ENCODE measurements at regions not wholly inside any gene's neighbourhood (a gene's known extent, or its start where the extent isn't known, plus 50 kb on each side); places are given as distances from the start of the nearest gene placed in this dataset.
A peak's percentile ranks its signal among the peaks of the same experiment; 100 is the strongest.

DNA sequence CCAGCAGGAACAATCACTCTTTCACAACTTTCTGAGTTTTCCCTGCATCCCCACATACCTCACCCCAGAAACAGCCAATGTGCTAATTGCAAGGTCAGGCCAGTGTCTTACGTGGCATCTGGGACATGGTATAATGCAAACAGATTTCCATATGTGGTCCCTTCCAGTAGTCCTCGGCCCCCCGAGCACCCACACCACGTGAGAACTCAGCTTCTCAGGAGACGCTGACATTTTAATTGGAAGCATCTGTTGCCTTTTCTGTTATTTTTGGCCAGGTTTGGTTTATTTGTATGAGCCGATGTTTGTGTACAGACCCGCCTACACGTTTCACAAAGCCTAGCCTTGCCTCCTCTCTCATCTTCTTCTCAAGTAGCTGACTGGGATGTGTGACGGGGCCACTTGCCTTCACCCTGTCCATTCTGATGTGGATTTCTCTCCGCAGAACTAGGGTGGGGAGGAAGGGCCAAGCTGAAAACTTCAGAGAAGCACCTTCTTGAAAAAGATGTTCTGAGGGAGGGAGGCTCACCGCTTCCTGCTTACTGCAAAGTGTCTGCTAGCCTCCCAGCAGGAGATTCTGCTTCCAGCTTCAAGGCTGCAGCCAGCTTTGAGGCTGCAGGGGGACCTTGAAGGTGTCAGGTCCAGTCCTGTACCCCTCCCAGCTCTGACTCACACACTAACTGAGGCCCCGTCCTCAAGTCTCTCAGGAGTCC lies 109.6 kb upstream of the SLC14A2 start:
- H4K20me1 ChIP-seq (ENCODE audit: insufficient read depth, low read length), result no peaks in the 10 kb centered on the region
- DNase-seq (ENCODE audit: low read depth), result peak; percentile 23
- H3K9ac ChIP-seq (ENCODE audit: low read length), result no peak overlapping the region
- H3K9me3 ChIP-seq (ENCODE audit: insufficient read depth, low read depth, low read length), result no peaks in the 10 kb centered on the region
- no peak for FAIRE-seq
- no peak overlapping the region for H3K27ac Mint-ChIP-seq (ENCODE audit: unreplicated experiment)
- H3K4me3 Mint-ChIP-seq (ENCODE audit: unreplicated experiment), result no peak overlapping the region
- H3K4me3 ChIP-seq (ENCODE audit: insufficient read depth, low read depth, low read length), result no peak overlapping the region
- H2AFZ ChIP-seq (ENCODE audit: low read depth, low read length), result no peak overlapping the region
- TF ChIP-seq, protein P1, sequence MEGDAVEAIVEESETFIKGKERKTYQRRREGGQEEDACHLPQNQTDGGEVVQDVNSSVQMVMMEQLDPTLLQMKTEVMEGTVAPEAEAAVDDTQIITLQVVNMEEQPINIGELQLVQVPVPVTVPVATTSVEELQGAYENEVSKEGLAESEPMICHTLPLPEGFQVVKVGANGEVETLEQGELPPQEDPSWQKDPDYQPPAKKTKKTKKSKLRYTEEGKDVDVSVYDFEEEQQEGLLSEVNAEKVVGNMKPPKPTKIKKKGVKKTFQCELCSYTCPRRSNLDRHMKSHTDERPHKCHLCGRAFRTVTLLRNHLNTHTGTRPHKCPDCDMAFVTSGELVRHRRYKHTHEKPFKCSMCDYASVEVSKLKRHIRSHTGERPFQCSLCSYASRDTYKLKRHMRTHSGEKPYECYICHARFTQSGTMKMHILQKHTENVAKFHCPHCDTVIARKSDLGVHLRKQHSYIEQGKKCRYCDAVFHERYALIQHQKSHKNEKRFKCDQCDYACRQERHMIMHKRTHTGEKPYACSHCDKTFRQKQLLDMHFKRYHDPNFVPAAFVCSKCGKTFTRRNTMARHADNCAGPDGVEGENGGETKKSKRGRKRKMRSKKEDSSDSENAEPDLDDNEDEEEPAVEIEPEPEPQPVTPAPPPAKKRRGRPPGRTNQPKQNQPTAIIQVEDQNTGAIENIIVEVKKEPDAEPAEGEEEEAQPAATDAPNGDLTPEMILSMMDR (IDR thresholded peaks at IDR 0.05; ENCODE audit: insufficient read depth, low read depth, low read length), result no peak
- TF ChIP-seq EZH2 (IDR thresholded peaks at IDR 0.05; ENCODE audit: insufficient read depth, low read length), result no peak
- H3K4me2 ChIP-seq (ENCODE audit: low read length), result no peak overlapping the region
- peaks cover 10% of the 10 kb centered on the region for H3K27me3 ChIP-seq (ENCODE audit: insufficient read depth, low read length)
- H3K36me3 Mint-ChIP-seq (ENCODE audit: low read depth, unreplicated experiment), result no peaks in the 10 kb centered on the region
- H3K79me2 ChIP-seq (ENCODE audit: insufficient read depth, low read length), result no peaks in the 10 kb centered on the region
- H3K4me1 Mint-ChIP-seq (ENCODE audit: low read depth, unreplicated experiment), result peaks cover 1% of the 10 kb centered on the region
- H3K9me3 Mint-ChIP-seq (ENCODE audit: unreplicated experiment), result peaks cover 8% of the 10 kb centered on the region
- no peaks in the 10 kb centered on the region for H3K4me1 ChIP-seq (ENCODE audit: insufficient read depth, low read length)
- H3K27me3 Mint-ChIP-seq (ENCODE audit: low read depth, unreplicated experiment), result peaks cover 15% of the 10 kb centered on the region
- H3K36me3 ChIP-seq (ENCODE audit: insufficient read depth, low read length), result no peaks in the 10 kb centered on the region
- H3K27ac ChIP-seq (ENCODE audit: low read depth, low read length), result no peak overlapping the region

DNA sequence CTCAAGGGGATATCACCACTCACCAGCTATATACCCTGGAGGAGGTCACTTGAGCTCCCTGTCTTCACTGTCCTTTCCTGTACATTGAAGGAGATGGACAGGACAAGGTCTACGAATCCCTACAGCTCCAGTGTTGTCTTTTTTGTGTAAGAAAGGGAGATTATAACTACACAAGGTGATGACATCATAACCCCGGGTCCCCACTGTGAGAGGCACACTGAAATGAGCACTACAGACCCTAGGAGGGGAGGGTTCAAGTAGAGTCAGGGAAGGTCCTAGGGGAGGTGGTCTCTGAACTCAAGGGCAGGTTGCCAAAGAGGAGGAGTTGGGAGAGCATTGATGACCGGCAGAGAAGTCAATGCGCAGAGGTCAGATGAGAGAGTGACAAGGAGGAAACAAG lies 108.3 kb upstream of the SLC14A2 start:
- peaks cover 8% of the 10 kb centered on the region for H3K9me3 Mint-ChIP-seq (ENCODE audit: unreplicated experiment)
- H3K4me2 ChIP-seq (ENCODE audit: low read length), result no peak overlapping the region
- no peak for TF ChIP-seq EZH2 (IDR thresholded peaks at IDR 0.05; ENCODE audit: insufficient read depth, low read length)
- TF ChIP-seq, protein P1 (IDR thresholded peaks at IDR 0.05; ENCODE audit: insufficient read depth, low read depth, low read length), result no peak
- H3K9ac ChIP-seq (ENCODE audit: low read length), result no peak overlapping the region
- H3K27ac ChIP-seq (ENCODE audit: low read depth, low read length), result no peak overlapping the region
- no peaks in the 10 kb centered on the region for H3K9me3 ChIP-seq (ENCODE audit: insufficient read depth, low read depth, low read length)
- H4K20me1 ChIP-seq (ENCODE audit: insufficient read depth, low read length), result no peaks in the 10 kb centered on the region
- no peak for DNase-seq (ENCODE audit: low read depth)
- H3K4me3 Mint-ChIP-seq (ENCODE audit: unreplicated experiment), result no peak overlapping the region
- H3K36me3 Mint-ChIP-seq (ENCODE audit: low read depth, unreplicated experiment), result no peaks in the 10 kb centered on the region
- peaks cover 12% of the 10 kb centered on the region for H3K27me3 ChIP-seq (ENCODE audit: insufficient read depth, low read length)
- H3K36me3 ChIP-seq (ENCODE audit: insufficient read depth, low read length), result no peaks in the 10 kb centered on the region
- no peak overlapping the region for H3K4me3 ChIP-seq (ENCODE audit: insufficient read depth, low read depth, low read length)
- no peaks in the 10 kb centered on the region for H3K4me1 ChIP-seq (ENCODE audit: insufficient read depth, low read length)
- no peak for FAIRE-seq
- peaks cover 1% of the 10 kb centered on the region for H3K4me1 Mint-ChIP-seq (ENCODE audit: low read depth, unreplicated experiment)
- H3K27me3 Mint-ChIP-seq (ENCODE audit: low read depth, unreplicated experiment), result peaks cover 20% of the 10 kb centered on the region
- H3K27ac Mint-ChIP-seq (ENCODE audit: unreplicated experiment), result no peak overlapping the region
- H3K79me2 ChIP-seq (ENCODE audit: insufficient read depth, low read length), result no peaks in the 10 kb centered on the region
- H2AFZ ChIP-seq (ENCODE audit: low read depth, low read length), result no peak overlapping the region

DNA sequence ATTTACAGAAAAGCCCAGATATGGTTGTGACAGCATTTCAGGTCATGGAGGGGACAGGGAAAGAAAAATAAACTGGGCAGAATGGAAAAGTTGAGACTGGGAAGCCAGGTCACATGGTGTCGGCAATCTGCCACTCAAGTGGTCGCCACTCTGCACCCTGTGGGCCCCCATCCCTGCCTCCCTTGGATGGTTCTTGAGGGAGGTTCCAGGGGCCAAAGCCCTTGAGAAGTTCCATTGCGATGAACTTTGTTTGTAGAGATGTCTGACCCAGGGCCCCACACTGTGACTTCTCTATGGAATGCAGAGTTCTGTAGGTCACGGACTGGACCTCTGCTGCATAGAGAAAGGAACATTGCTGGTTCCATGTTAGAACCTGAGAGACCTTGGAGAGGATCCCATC lies 105.7 kb upstream of the SLC14A2 start:
- no peak for TF ChIP-seq EZH2 (IDR thresholded peaks at IDR 0.05; ENCODE audit: insufficient read depth, low read length)
- TF ChIP-seq, protein P1 (IDR thresholded peaks at IDR 0.05; ENCODE audit: insufficient read depth, low read depth, low read length), result no peak
- Histone ChIP-seq H3K79me2 (ENCODE audit: insufficient read depth, low read length) (no peaks in the 10 kb centered on the region), H3K4me2 (ENCODE audit: low read length) (no peak overlapping the region), H3K9me3 (ENCODE audit: insufficient read depth, low read depth, low read length) (no peaks in the 10 kb centered on the region), H2AFZ (ENCODE audit: low read depth, low read length) (no peak overlapping the region), H3K36me3 (ENCODE audit: insufficient read depth, low read length) (no peaks in the 10 kb centered on the region), H4K20me1 (ENCODE audit: insufficient read depth, low read length) (no peaks in the 10 kb centered on the region), H3K27me3 (ENCODE audit: insufficient read depth, low read length) (peaks cover 9% of the 10 kb centered on the region), H3K27ac (ENCODE audit: low read depth, low read length) (no peak overlapping the region), H3K4me3 (ENCODE audit: insufficient read depth, low read depth, low read length) (no peak overlapping the region), H3K9ac (ENCODE audit: low read length) (no peak overlapping the region), H3K4me1 (ENCODE audit: insufficient read depth, low read length) (no peaks in the 10 kb centered on the region)
- H3K27ac Mint-ChIP-seq (ENCODE audit: unreplicated experiment), result no peak overlapping the region
- DNase-seq (ENCODE audit: low read depth), result no peak
- no peaks in the 10 kb centered on the region for H3K36me3 Mint-ChIP-seq (ENCODE audit: low read depth, unreplicated experiment)
- H3K9me3 Mint-ChIP-seq (ENCODE audit: unreplicated experiment), result peaks cover 11% of the 10 kb centered on the region
- peaks cover 23% of the 10 kb centered on the region for H3K27me3 Mint-ChIP-seq (ENCODE audit: low read depth, unreplicated experiment)
- no peak overlapping the region for H3K4me3 Mint-ChIP-seq (ENCODE audit: unreplicated experiment)
- FAIRE-seq, result no peak
- H3K4me1 Mint-ChIP-seq (ENCODE audit: low read depth, unreplicated experiment), result peaks cover 1% of the 10 kb centered on the region

All from astrocyte (in vitro differentiated cells and primary cell).